SH-SY5Y (cell line): ENCODE measurements at regions not wholly inside any gene's neighbourhood (a gene's known extent, or its start where the extent isn't known, plus 50 kb on each side); places are given as distances from the start of the nearest gene placed in this dataset.

Source experiments
- GATA2 ChIP-seq: IDR thresholded peaks from 2 replicates; pipeline ENCODE4 v1.6.1; 2011; ENCODE audit warnings: mild to moderate bottlenecking, low read depth, low read length
- GATA3 ChIP-seq: IDR thresholded peaks from 2 replicates; pipeline ENCODE4 v1.6.1; 2011; ENCODE audit warnings: low read depth, mild to moderate bottlenecking, low read length, moderate library complexity

GRCh38 chr1:242651817-242652216 lies 127.3 kb upstream of the PLD5 start:
- TF ChIP-seq GATA2 (no peak), GATA3 (no peak)
